Gastroesophageal sphincter (tissue), 4 donors: ENCODE measurements at regions not wholly inside any gene's neighbourhood (a gene's known extent, or its start where the extent isn't known, plus 50 kb on each side); places are given as distances from the start of the nearest gene placed in this dataset.

ENCODE experiments used
- ATAC-seq: fragments of 150-250 bp; one replicate; pipeline ENCODE4 v1.9.1; 2016; ENCODE audit warnings: mild to moderate bottlenecking, moderate library complexity
- H3K27ac ChIP-seq, 4 donors: fragments of 200-600 bp; sonication (generic) in 3 of 4; 1 replicate in 3 of 4; 2 replicates in 1 of 4; pipeline ENCODE4 v1.5.1; 2016 to 2019
- H3K27me3 ChIP-seq: fragments of 200-600 bp; sonication (generic); one replicate; pipeline ENCODE4 v1.5.1; 2019
- H3K36me3 ChIP-seq, 2 donors: fragments of 200-600 bp; sonication (generic); one replicate each; pipeline ENCODE4 v1.5.1; 2019; ENCODE audit warnings: control low read depth in 1 of 2
- H3K4me1 ChIP-seq, 3 donors: fragments of 200-600 bp; sonication (generic); 1 replicate in 2 of 3; 2 replicates in 1 of 3; pipeline ENCODE4 v1.5.1; 2016 to 2019; ENCODE audit warnings: control low read depth in 2 of 3
- H3K4me3 ChIP-seq, 2 donors: fragments of 200-600 bp; sonication (generic); one replicate each; pipeline ENCODE4 v1.5.1; 2019; ENCODE audit warnings: mild to moderate bottlenecking in 1 of 2, moderate library complexity in 1 of 2
- H3K9me3 ChIP-seq, 3 donors: fragments of 200-600 bp; sonication (generic); one replicate each; pipeline ENCODE4 v1.5.1; 2017 to 2019; ENCODE audit warnings: control low read depth in 2 of 3
- EP300 ChIP-seq: sonication (generic); formaldehyde crosslinking; IDR thresholded peaks from one replicate; pipeline ENCODE4 v1.6.1; 2017; ENCODE audit warnings: antibody characterized with exemption, mild to moderate bottlenecking
- POLR2A ChIP-seq, 2 donors: fragments of 450-650 bp; IDR thresholded peaks; one replicate each; pipeline ENCODE4 v1.6.1; 2017; ENCODE audit warnings: antibody characterized with exemption in 2 of 2, mild to moderate bottlenecking in 2 of 2, moderate library complexity in 1 of 2
- POLR2AphosphoS5 ChIP-seq: sonication (generic); formaldehyde crosslinking; IDR thresholded peaks from one replicate; pipeline ENCODE4 v1.6.1; 2017; ENCODE audit warnings: antibody characterized with exemption
- WGBS, 2 donors: methylation state at CpG; one replicate each; pipeline ENCODE4 v1.1.5; 2018; ENCODE audit warnings: low coverage in 1 of 2; 5-methylcytosine and 5-hydroxymethylcytosine counted together
- TF ChIP-seq, protein P1 (sequence below), 4 experiments: fragments of 200-600 bp in 2 of 4; fragments of 450-650 bp in 2 of 4; sonication (generic) in 1 of 4; IDR thresholded peaks; one replicate each; pipeline ENCODE4 v1.5.1; 2017 to 2019; ENCODE audit warnings: antibody characterized with exemption in 4 of 4, mild to moderate bottlenecking in 2 of 4, moderate library complexity in 2 of 4

- Histone ChIP-seq H3K36me3 (no peaks in the 10 kb centered on the region), H3K27me3 (no peaks in the 10 kb centered on the region), H3K9me3 (no peaks in the 10 kb centered on the region), H3K4me1 (no peaks in the 10 kb centered on the region), H3K4me3 (no peak overlapping the region), H3K27ac (no peak overlapping the region)
- TF ChIP-seq POLR2A (IDR thresholded peaks at IDR 0.05) (no peak), POLR2AphosphoS5 (no peak), EP300 (no peak)
- TF ChIP-seq, protein P1, sequence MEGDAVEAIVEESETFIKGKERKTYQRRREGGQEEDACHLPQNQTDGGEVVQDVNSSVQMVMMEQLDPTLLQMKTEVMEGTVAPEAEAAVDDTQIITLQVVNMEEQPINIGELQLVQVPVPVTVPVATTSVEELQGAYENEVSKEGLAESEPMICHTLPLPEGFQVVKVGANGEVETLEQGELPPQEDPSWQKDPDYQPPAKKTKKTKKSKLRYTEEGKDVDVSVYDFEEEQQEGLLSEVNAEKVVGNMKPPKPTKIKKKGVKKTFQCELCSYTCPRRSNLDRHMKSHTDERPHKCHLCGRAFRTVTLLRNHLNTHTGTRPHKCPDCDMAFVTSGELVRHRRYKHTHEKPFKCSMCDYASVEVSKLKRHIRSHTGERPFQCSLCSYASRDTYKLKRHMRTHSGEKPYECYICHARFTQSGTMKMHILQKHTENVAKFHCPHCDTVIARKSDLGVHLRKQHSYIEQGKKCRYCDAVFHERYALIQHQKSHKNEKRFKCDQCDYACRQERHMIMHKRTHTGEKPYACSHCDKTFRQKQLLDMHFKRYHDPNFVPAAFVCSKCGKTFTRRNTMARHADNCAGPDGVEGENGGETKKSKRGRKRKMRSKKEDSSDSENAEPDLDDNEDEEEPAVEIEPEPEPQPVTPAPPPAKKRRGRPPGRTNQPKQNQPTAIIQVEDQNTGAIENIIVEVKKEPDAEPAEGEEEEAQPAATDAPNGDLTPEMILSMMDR (IDR thresholded peaks at IDR 0.05), result no peak
- 40 to 57% methylated on average over 1 of the region's 1 CpG for WGBS, 2 donors
- no peak for ATAC-seq
These were observed 513.6 kb upstream of the KCNMB2 start for GRCh38 chr3:178022599-178022998.

DNA sequence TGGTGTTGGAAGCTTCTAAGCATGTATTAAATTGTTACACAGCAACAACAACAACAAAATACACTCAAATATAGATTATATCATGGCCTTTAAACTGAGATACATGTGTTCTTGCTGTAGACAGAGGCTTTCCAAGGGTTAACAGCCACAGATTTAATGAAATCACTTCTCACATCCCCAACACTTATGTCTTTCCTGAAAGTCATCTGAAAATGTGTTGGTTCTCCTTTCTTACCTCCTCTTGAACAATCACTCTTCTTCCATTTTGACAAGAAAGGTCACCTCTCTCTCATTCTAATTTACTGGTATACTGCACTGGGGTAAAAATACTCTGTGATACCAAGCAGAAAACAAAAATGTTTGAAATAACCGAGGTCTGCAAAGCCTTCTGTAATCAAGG, 507.3 kb upstream of the KCNMB2 start:
- 70 to 80% methylated on average over 1 of the region's 1 CpG for WGBS, 2 donors
- Histone ChIP-seq H3K4me3 (no peak overlapping the region), H3K9me3 (no peaks in the 10 kb centered on the region), H3K27ac (no peak overlapping the region), H3K36me3 (no peaks in the 10 kb centered on the region), H3K27me3 (no peaks in the 10 kb centered on the region), H3K4me1 (no peaks in the 10 kb centered on the region)
- TF ChIP-seq, protein P1 (IDR thresholded peaks at IDR 0.05), result no peak
- TF ChIP-seq POLR2AphosphoS5 (no peak), EP300 (no peak), POLR2A (IDR thresholded peaks at IDR 0.05) (no peak)
- no peak for ATAC-seq

GRCh38 chr3:178036451-178037144, 499.6 kb upstream of the KCNMB2 start:
- H3K9me3 ChIP-seq, result no peaks in the 10 kb centered on the region
- ATAC-seq, result no peak
- H3K27me3 ChIP-seq, result no peaks in the 10 kb centered on the region
- no peak overlapping the region for H3K4me3 ChIP-seq
- no peak overlapping the region for H3K27ac ChIP-seq
- H3K36me3 ChIP-seq, result no peaks in the 10 kb centered on the region
- WGBS, 2 donors, result 56 to 57% methylated on average over 4 of the region's 4 CpGs
- peaks cover 0 to 7% (median 0%) of the 10 kb centered on the region in 3 donors for H3K4me1 ChIP-seq
- no peak for TF ChIP-seq POLR2AphosphoS5
- TF ChIP-seq POLR2A (IDR thresholded peaks at IDR 0.05), result no peak
- TF ChIP-seq EP300, result no peak
- TF ChIP-seq, protein P1 (IDR thresholded peaks at IDR 0.05), result no peak

GRCh38 chr3:178041931-178042330, 494.3 kb upstream of the KCNMB2 start:
- ATAC-seq, result no peak
- no peak overlapping the region for H3K4me3 ChIP-seq
- no peak overlapping the region for H3K27ac ChIP-seq

DNA sequence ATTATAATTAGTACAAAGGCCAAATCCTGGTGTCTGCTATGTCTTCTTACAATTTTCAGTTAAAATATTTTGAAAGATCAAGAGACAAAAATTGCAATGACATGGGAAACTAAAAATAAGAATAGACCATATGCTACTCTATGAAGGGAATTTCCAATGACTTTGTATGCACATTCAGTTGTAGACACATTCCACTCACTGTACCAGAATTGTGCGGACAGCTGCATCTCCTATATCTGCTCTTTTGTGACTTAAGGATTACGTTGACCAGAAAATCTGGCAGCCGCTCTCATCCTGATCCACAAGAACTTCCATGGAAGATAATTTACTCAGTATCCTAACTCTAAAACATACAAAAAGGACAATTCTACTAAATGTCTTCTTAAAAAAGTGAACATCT, 493.9 kb upstream of the KCNMB2 start:
- Histone ChIP-seq H3K27ac (no peak overlapping the region), H3K4me1 (no peaks in the 10 kb centered on the region), H3K27me3 (no peaks in the 10 kb centered on the region), H3K36me3 (no peaks in the 10 kb centered on the region), H3K9me3 (no peaks in the 10 kb centered on the region), H3K4me3 (no peak overlapping the region)
- TF ChIP-seq, protein P1 (IDR thresholded peaks at IDR 0.05), result no peak
- TF ChIP-seq EP300, result no peak
- TF ChIP-seq POLR2AphosphoS5, result no peak
- no peak for TF ChIP-seq POLR2A (IDR thresholded peaks at IDR 0.05)
- no peak for ATAC-seq
- WGBS, 2 donors, result 85 to 88% methylated on average over 3 of the region's 3 CpGs

More at GRCh38 chr3:178041931-178042330, 494.3 kb upstream of the KCNMB2 start:
- peaks cover 0 to 1% (median 0%) of the 10 kb centered on the region in 3 donors for H3K4me1 ChIP-seq
- H3K9me3 ChIP-seq, result no peaks in the 10 kb centered on the region
- TF ChIP-seq POLR2AphosphoS5 (no peak), POLR2A (IDR thresholded peaks at IDR 0.05) (no peak), EP300 (no peak)
- TF ChIP-seq, protein P1 (IDR thresholded peaks at IDR 0.05), result no peak
- no peaks in the 10 kb centered on the region for H3K36me3 ChIP-seq
- H3K27me3 ChIP-seq, result no peaks in the 10 kb centered on the region
